ENCODE measurements at regions not wholly inside any gene's neighbourhood (a gene's known extent, or its start where the extent isn't known, plus 50 kb on each side); places are given as distances from the start of the nearest gene placed in this dataset.

GRCh38 chr5:15142458-15142857, 270.9 kb upstream of the ANKH start:
- TF ChIP-seq CTCF (IDR thresholded peaks at IDR 0.05) = no peak
- TF ChIP-seq EP300 (IDR thresholded peaks at IDR 0.05) = no peak
